ENCODE measurements at regions not wholly inside any gene's neighbourhood (a gene's known extent, or its start where the extent isn't known, plus 50 kb on each side); places are given as distances from the start of the nearest gene placed in this dataset.

GRCh38 chr3:106214641-106215040, 345.8 kb upstream of the CBLB start:
- no peak overlapping the region for H3K27ac ChIP-seq
- no peaks in the 10 kb centered on the region for H3K36me3 ChIP-seq
- TF ChIP-seq POLR2A (IDR thresholded peaks at IDR 0.05), result no peak
- no peak for TF ChIP-seq EP300 (IDR thresholded peaks at IDR 0.05)
- no peak for TF ChIP-seq CTCF (IDR thresholded peaks at IDR 0.05)
- no peaks in the 10 kb centered on the region for H3K27me3 ChIP-seq
- no peaks in the 10 kb centered on the region for H3K4me1 ChIP-seq
- H3K4me3 ChIP-seq, result no peak overlapping the region
- DNase-seq (ENCODE audit: low spot score in 2 of 2), result no peak
- peaks cover 0 to 2% (median 0%) of the 10 kb centered on the region in 4 donors for H3K9me3 ChIP-seq
- 78 to 84% methylated on average over 4 of the region's 4 CpGs for WGBS, 2 donors

DNA sequence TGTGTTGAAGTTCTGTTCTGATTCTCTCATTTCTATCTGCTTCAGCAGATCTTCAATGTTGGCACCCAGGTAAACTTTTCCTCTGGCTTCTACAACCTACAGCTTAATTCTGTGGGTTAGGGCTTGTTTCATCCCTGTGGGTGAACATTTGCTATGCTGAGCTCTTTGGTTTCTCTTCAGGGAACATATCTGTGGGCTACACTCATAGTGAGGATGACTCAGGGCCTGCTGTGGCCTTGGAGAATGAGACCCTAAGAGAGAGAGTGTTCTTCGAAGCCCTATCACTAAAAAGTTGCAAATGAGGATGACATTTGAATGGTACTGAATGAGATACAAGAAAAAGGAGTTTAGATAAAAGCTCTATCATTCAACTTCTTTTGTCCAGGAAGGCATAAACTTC, 346.2 kb upstream of the CBLB start:
- H3K27me3 ChIP-seq, result no peaks in the 10 kb centered on the region
- no peak for TF ChIP-seq EP300 (IDR thresholded peaks at IDR 0.05)
- no peak for TF ChIP-seq CTCF (IDR thresholded peaks at IDR 0.05)
- no peak for TF ChIP-seq POLR2A (IDR thresholded peaks at IDR 0.05)

GRCh38 chr3:106217745-106218144, 348.9 kb upstream of the CBLB start:
- peaks cover 0 to 10% (median 0%) of the 10 kb centered on the region in 4 donors for H3K9me3 ChIP-seq
- TF ChIP-seq POLR2A (IDR thresholded peaks at IDR 0.05) (no peak), EP300 (IDR thresholded peaks at IDR 0.05) (no peak)
- H3K36me3 ChIP-seq, result no peaks in the 10 kb centered on the region
- WGBS, 2 donors, result 86 to 92% methylated on average over 2 of the region's 2 CpGs
- H3K4me1 ChIP-seq, result no peaks in the 10 kb centered on the region
- no peak overlapping the region for H3K4me3 ChIP-seq
- DNase-seq (ENCODE audit: low spot score in 2 of 2), result no peak
- H3K27ac ChIP-seq, result no peak overlapping the region
- no peaks in the 10 kb centered on the region for H3K27me3 ChIP-seq

More for the DNA sequence above, 346.2 kb upstream of the CBLB start:
- no peak overlapping the region for H3K4me3 ChIP-seq
- H3K4me1 ChIP-seq, result no peaks in the 10 kb centered on the region
- peaks cover 0 to 6% (median 0%) of the 10 kb centered on the region in 4 donors for H3K9me3 ChIP-seq
- H3K27ac ChIP-seq, result no peak overlapping the region
- no peaks in the 10 kb centered on the region for H3K36me3 ChIP-seq
- no peak for DNase-seq (ENCODE audit: low spot score in 2 of 2)
- 84 to 94% methylated on average over 1 of the region's 1 CpG for WGBS, 2 donors

GRCh38 chr3:106227068-106227467, 358.3 kb upstream of the CBLB start:
- DNase-seq (ENCODE audit: low spot score in 2 of 2), result no peak
- Histone ChIP-seq H3K27me3 (no peaks in the 10 kb centered on the region), H3K27ac (no peak overlapping the region), H3K36me3 (no peaks in the 10 kb centered on the region), H3K4me1 (no peaks in the 10 kb centered on the region), H3K4me3 (no peak overlapping the region), H3K9me3 (peaks cover 0 to 4% (median 0%) of the 10 kb centered on the region in 4 donors)
- 77 to 82% methylated on average over 3 of the region's 3 CpGs for WGBS, 2 donors
- no peak for TF ChIP-seq POLR2A (IDR thresholded peaks at IDR 0.05)
- no peak for TF ChIP-seq CTCF (IDR thresholded peaks at IDR 0.05)
- no peak for TF ChIP-seq EP300 (IDR thresholded peaks at IDR 0.05)

DNA sequence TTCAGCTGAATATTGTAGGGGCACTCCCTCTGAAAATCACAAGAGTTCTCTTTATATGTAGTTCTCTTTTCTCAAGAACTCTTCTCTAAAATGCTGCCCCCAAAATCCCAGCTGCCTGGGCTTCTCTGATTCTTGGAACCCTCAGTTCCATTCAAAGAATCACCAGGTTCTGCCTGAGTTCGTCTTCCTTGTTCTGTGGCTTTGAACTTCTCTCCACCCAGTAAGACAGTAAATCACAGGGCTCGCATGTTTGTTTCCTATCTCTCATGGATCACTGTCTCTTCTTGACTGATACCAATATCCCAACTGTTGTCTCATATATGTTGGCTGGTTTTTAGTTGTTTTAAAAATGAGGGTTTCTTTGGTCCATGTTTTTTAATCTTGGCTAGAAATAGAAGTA, 359.5 kb upstream of the CBLB start:
- no peaks in the 10 kb centered on the region for H3K36me3 ChIP-seq
- no peak for DNase-seq (ENCODE audit: low spot score in 2 of 2)
- 76 to 80% methylated on average over 2 of the region's 2 CpGs for WGBS, 2 donors
- H3K27me3 ChIP-seq, result no peaks in the 10 kb centered on the region
- H3K27ac ChIP-seq, result no peak overlapping the region
- TF ChIP-seq POLR2A (IDR thresholded peaks at IDR 0.05), result no peak
- no peak for TF ChIP-seq EP300 (IDR thresholded peaks at IDR 0.05)
- TF ChIP-seq CTCF (IDR thresholded peaks at IDR 0.05), result no peak
- no peaks in the 10 kb centered on the region for H3K4me1 ChIP-seq
- no peak overlapping the region for H3K4me3 ChIP-seq
- H3K9me3 ChIP-seq, result no peaks in the 10 kb centered on the region
